KMS-11 (cell line): ENCODE measurements at regions not wholly inside any gene's neighbourhood (a gene's known extent, or its start where the extent isn't known, plus 50 kb on each side); places are given as distances from the start of the nearest gene placed in this dataset.

Source experiments
- H2AFZ ChIP-seq: fragments of 200-600 bp; sonication (generic); 2 replicates; pipeline ENCODE4 v1.6.1; 2016; ENCODE audit warnings: antibody characterized with exemption, mixed run types, low read depth
- H3K27ac ChIP-seq: fragments of 200-600 bp; sonication (generic); 2 replicates; pipeline ENCODE4 v1.6.1; 2016; ENCODE audit warnings: mild to moderate bottlenecking, mixed run types
- H3K27me3 ChIP-seq: fragments of 200-600 bp; sonication (generic); 2 replicates; pipeline ENCODE4 v1.6.1; 2017; ENCODE audit warnings: mild to moderate bottlenecking, low read depth, mixed run types, moderate library complexity; ENCODE audit not compliant: insufficient read depth
- H3K36me3 ChIP-seq: fragments of 200-600 bp; sonication (generic); 2 replicates; pipeline ENCODE4 v1.6.1; 2017; ENCODE audit warnings: mild to moderate bottlenecking, mixed run types; ENCODE audit not compliant: insufficient read depth
- H3K4me1 ChIP-seq: fragments of 200-600 bp; sonication (generic); 2 replicates; pipeline ENCODE4 v1.6.1; 2016; ENCODE audit warnings: mild to moderate bottlenecking, low read depth, mixed run types; ENCODE audit not compliant: poor library complexity, severe bottlenecking
- H3K4me2 ChIP-seq: fragments of 200-600 bp; sonication (generic); 2 replicates; pipeline ENCODE4 v1.7.0; 2016; ENCODE audit warnings: mild to moderate bottlenecking, mixed run types
- H3K4me3 ChIP-seq: fragments of 200-600 bp; sonication (generic); IDR thresholded peaks from 2 replicates; pipeline ENCODE4 v1.6.1; 2017; ENCODE audit warnings: low read depth, low read length, mixed read lengths; ENCODE audit not compliant: insufficient read depth
- H3K79me2 ChIP-seq: fragments of 200-600 bp; sonication (generic); 2 replicates; pipeline ENCODE4 v1.6.1; 2016; ENCODE audit warnings: low read depth, mixed run types; ENCODE audit not compliant: insufficient read depth
- H3K9ac ChIP-seq: fragments of 200-600 bp; sonication (generic); 2 replicates; pipeline ENCODE4 v1.6.1; 2016; ENCODE audit warnings: mild to moderate bottlenecking, mixed run types
- H4K20me1 ChIP-seq: fragments of 200-600 bp; sonication (generic); 2 replicates; pipeline ENCODE4 v1.6.1; 2016; ENCODE audit warnings: mild to moderate bottlenecking, mixed run types; ENCODE audit not compliant: insufficient read depth
- CTCF ChIP-seq: fragments of 200-600 bp; sonication (generic); conservative IDR thresholded peaks from 2 replicates; pipeline ENCODE4 v1.6.1; 2017; ENCODE audit warnings: low read depth, mild to moderate bottlenecking, antibody characterized with exemption, low read length, moderate library complexity, mixed read lengths

- no peak overlapping the region for H3K9ac ChIP-seq
- no peak overlapping the region for H3K27ac ChIP-seq
- H3K27me3 ChIP-seq = no peaks in the 10 kb centered on the region
- TF ChIP-seq CTCF = no peak
- H3K36me3 ChIP-seq = no peaks in the 10 kb centered on the region
- H3K4me1 ChIP-seq = no peaks in the 10 kb centered on the region
- H3K4me3 ChIP-seq = no peak overlapping the region
- no peak overlapping the region for H3K4me2 ChIP-seq
- H4K20me1 ChIP-seq = no peaks in the 10 kb centered on the region
- H2AFZ ChIP-seq = no peak overlapping the region
- no peaks in the 10 kb centered on the region for H3K79me2 ChIP-seq
Observed at GRCh38 chr14:36066636-36067035, 109.9 kb downstream of the PTCSC3 start.

GRCh38 chr14:36065831-36066230 is 110.7 kb downstream of the PTCSC3 start:
- Histone ChIP-seq H3K9ac (no peak overlapping the region), H2AFZ (no peak overlapping the region), H3K4me1 (no peaks in the 10 kb centered on the region), H3K36me3 (no peaks in the 10 kb centered on the region), H3K4me3 (no peak overlapping the region), H3K27me3 (no peaks in the 10 kb centered on the region), H3K79me2 (no peaks in the 10 kb centered on the region), H3K27ac (no peak overlapping the region), H3K4me2 (no peak overlapping the region), H4K20me1 (no peaks in the 10 kb centered on the region)
- no peak for TF ChIP-seq CTCF

- no peak for TF ChIP-seq CTCF
- no peaks in the 10 kb centered on the region for H4K20me1 ChIP-seq
- no peak overlapping the region for H3K4me2 ChIP-seq
- H3K4me1 ChIP-seq = no peaks in the 10 kb centered on the region
- no peak overlapping the region for H3K4me3 ChIP-seq
- no peak overlapping the region for H3K9ac ChIP-seq
- no peak overlapping the region for H3K27ac ChIP-seq
- no peak overlapping the region for H2AFZ ChIP-seq
- H3K36me3 ChIP-seq = no peaks in the 10 kb centered on the region
- H3K79me2 ChIP-seq = no peaks in the 10 kb centered on the region
- H3K27me3 ChIP-seq = no peaks in the 10 kb centered on the region
Observed at GRCh38 chr14:36059531-36059930, 117.0 kb downstream of the PTCSC3 start.

- Histone ChIP-seq H2AFZ (no peak overlapping the region), H3K36me3 (no peaks in the 10 kb centered on the region), H3K79me2 (no peaks in the 10 kb centered on the region), H3K27ac (no peak overlapping the region), H4K20me1 (no peaks in the 10 kb centered on the region), H3K27me3 (no peaks in the 10 kb centered on the region), H3K4me2 (no peak overlapping the region), H3K4me1 (no peaks in the 10 kb centered on the region), H3K4me3 (no peak overlapping the region), H3K9ac (no peak overlapping the region)
- no peak for TF ChIP-seq CTCF
Observed at GRCh38 chr14:36057452-36058116, 118.9 kb downstream of the PTCSC3 start.
